ENCODE measurements at regions not wholly inside any gene's neighbourhood (a gene's known extent, or its start where the extent isn't known, plus 50 kb on each side); places are given as distances from the start of the nearest gene placed in this dataset.

DNA sequence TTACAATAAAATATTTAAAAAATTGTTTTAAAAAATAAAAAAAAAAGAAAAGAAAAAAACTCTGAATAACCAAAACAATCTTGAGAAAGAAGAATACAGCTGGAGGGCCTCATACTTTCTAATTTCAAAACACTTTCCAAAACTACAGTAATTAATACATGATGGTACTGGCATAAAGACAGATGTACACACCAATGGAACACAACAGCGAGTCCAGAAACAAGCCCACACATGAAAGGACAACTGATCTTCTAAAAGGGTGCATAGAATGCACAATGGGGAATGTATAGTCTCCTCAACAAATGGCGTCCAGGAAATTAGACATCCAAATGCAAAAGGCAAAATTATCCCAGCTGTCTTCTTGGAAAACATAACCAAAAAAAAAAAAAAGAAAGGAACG lies 99.6 kb downstream of the LURAP1L start:
- DNase-seq (ENCODE audit: low spot score), result no peak

DNA sequence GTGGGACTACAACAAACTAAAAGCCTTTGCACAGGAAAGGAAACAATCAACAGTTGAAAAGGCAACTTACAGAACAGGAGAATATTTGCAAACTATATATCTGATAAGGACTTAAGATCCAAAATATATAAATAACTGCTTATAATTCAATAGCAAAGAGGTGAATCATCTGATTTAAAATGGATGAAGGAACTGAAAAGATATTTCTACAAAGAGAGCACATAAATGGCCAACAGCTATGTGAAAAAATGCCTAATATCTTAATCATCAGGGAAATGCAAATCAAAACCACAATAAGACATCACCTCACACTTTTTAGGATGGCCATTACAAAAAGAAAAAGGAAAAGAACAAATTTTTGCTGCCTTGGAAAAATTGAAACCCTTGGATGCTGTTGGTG lies 100.4 kb downstream of the LURAP1L start:
- no peak for DNase-seq (ENCODE audit: low spot score)

GRCh38 chr9:12876872-12877271 lies 102.1 kb downstream of the LURAP1L start:
- DNase-seq (ENCODE audit: low spot score), result no peak

DNA sequence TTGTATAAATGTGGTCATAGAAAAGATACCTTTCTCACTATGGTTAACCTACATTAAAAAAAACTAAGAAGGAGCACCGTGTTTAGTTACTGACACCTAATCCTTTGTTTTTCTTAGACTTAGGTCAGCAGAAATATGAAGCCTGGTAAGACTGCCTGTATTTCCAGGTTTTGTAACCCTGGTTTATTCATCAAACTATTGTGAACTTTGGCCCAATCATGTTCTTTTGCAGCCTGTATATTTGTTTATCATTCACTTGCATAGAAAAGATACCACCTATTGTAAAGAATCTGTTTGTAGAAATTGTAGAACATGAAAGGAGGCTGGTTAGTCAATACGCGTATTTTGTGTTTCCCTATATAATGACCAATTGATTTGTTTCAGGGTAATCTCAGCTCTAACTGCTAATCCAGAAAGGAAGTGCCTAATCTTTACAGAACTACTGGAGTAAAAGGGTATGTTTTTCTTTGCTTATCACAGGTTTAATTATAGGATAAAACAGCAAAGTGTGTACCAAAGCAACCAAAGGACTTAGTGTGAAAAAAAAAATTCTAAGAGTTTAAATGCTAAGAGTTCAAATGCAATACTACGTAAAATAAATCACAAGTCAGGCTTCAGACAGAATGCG lies 103.6 kb downstream of the LURAP1L start:
- DNase-seq (ENCODE audit: low spot score), result no peak

DNA sequence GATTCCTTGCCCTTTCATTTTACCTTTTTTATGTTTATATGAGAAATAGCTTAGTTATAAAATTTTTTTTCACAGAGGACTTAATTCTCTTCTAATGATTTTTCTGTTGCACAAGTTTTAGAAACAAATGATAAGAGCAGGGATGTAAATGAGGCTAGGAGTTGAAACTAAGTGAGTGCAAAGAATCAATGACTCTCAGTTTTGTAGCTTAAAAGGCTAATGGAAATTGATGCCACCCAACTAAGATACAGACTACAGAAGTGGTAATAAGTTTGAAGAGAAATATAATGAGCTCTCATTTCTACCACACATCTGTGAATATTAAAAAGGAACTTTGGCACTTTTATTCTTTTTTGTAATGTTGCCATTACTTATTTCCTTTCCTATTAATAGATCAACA lies 105.1 kb downstream of the LURAP1L start:
- DNase-seq (ENCODE audit: low spot score), result no peak

DNA sequence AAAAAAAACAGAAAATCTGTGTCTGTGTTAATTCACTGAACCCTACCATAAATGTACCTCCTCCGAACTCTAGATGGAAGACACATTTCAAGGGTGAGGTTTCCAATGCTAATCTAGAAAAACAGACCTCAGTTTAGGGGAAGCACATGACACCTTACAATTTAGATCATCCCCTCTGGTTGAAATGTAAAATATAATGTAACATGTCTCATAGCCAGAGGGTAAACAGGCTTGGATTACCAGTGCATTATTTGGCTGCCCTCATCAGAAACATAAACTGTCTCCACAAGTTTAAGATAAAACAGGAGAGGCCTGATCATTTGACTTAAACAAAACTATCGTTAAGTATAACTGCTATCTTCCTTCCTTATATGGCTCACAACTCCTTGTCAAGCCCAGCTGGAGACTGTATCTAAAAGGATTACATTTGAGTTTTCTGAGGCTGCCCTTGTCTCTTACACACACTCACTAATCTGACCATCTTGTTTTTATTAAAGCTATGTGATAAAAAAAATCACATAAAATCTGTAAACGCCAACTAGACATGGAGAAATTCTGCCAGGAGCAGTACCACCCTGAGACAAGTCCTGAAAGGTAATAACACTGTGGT lies 105.7 kb downstream of the LURAP1L start:
- no peak for DNase-seq (ENCODE audit: low spot score)

DNA sequence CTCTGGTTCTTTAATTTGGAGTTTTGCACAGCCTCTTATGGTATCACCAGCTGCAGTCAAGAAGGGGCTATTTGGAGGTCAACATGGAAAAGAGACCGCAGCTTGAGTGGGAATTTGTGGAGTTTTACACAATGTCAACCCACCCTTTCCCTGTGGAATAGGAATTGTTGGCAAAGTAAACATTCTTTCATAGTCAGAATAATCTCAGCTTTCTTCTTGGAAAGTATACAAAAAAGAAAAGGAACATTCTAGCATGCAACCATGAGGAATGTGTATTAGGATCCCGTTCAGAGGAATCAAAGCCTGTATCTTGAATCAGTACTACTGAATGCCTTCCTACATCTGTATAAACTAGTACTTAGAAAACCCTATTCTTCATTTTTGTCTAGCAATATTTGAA lies 107.6 kb downstream of the LURAP1L start:
- DNase-seq (ENCODE audit: low spot score), result no peak

GRCh38 chr9:12884736-12885395 lies 110.0 kb downstream of the LURAP1L start:
- DNase-seq (ENCODE audit: low spot score), result no peak

DNA sequence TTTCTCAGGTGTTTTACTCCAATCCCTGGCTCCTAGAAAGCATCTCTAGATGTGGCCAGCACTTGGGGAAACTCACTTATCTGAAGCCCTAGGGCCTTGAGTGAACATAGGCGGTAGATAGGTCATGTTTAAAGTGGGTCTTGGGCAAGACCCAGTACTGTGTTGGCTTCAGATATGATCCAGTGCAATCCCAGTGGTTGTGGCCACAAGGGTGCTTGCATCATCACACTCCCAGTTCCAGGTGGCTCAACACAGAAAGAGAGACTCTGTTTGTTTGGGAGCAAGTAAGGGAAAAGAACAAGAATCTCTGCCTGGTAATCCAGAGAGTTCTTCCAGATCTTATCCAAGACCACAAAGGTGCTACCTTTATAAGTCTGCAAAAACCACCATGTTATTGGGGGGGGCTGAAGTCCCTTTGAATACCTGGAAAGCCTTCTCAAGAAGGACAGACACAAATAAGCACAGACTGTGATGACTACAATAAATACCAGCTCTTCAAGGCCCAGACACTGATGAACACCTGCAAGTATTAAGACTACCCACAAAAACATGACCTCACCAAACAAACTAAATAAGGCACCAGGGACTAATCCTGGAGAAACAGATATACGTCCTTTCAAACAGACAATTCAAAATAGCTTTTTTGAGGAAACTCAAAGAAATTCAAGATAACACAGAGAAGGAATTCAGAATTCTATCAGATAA lies 114.7 kb downstream of the LURAP1L start:
- no peak for DNase-seq (ENCODE audit: low spot score)

- no peak for DNase-seq (ENCODE audit: low spot score)
Measured at GRCh38 chr9:12891588-12891987, 116.8 kb downstream of the LURAP1L start.

DNA sequence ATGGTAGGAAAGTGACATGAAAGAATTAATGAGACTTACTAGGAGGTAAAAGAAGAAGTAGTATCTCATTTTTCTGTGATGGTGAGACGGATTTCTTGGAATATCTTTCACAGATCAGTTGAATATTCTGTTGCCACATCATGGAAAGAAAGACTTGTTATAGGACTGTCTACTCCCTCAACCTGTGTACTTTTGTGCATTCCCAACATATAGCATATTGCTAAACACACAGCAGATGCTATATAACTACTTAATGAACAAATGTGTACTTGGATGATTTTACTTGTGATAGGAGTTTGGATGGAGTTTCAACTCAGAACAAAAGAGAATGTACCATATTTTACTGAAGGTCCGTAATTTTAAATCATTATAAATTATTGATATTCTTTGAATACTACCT lies 128.5 kb downstream of the LURAP1L start:
- DNase-seq (ENCODE audit: low spot score), result no peak

GRCh38 chr9:12904261-12905000 lies 129.6 kb downstream of the LURAP1L start:
- no peak for DNase-seq (ENCODE audit: low spot score)

- no peak for DNase-seq (ENCODE audit: low spot score)
Measured at GRCh38 chr9:12906646-12907045, 131.8 kb downstream of the LURAP1L start.

DNA sequence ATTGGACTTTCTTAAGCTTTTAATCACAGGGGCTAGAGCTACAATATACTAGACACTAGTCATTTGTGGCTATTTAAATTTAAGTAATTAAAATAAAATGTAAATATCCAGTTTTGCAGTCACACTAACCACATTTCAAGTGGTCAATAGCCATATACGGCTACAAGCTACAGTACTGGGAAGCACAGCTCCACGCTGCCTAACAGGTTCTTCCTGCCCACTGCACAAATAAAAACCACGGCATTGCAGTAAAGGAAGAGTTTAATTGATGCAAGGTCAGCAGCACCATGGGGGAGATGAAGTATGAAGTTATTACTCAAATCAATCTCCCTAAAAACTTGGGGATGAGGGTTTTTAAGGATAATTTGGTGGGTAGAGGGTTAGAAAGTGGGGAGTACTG lies 134.1 kb downstream of the LURAP1L start:
- no peak for DNase-seq (ENCODE audit: low spot score)

DNA sequence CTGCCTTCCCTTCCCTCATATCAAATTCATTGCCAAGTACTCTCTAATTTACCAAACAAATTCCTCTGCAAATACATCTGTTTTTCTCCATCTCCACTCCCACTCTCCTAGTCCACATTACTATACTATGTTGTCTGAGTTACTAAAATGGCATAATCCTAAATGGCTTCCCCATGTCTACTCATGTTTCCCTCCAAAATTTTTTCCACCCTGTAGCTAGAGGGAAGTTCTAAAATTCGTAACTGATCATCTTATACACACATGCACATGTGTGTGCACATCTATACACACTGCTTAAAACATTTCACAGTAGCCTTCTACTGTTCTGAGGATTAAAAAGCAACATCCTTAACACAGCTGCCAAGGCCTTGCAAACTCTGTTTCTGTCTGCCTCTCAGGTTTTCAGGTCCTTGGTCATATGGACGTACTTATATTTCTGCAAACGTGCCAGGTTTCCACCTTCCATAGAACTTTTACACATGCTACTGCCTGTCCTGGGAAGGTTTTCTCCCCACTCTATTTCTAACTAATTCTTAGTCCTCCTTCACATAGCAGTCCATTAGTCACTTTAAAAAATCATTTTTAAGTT lies 140.6 kb downstream of the LURAP1L start:
- DNase-seq (ENCODE audit: low spot score), result no peak

GRCh38 chr9:12916042-12916441 lies 141.2 kb downstream of the LURAP1L start:
- peak; percentile 24 for DNase-seq (ENCODE audit: low spot score)

DNA sequence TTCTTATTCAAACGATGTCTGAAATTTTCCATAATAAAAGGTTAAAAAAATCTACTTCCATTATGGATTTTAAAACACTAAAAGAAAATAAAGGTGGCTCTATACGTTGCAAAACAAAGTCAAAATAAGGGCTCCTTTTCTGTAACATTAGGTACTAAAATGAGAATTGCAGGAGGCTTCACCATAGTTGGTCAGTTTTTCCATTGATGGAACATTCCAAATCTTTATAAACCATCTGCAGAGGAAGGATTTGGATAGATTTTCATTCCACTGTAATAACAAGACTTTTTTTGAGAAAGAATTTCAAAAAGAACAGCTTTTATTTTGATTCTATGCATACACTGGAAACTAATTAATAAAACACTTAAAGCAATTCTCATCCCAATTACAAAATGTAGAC lies 145.6 kb downstream of the LURAP1L start:
- DNase-seq (ENCODE audit: low spot score), result no peak

GRCh38 chr9:12921621-12922020 lies 146.8 kb downstream of the LURAP1L start:
- no peak for DNase-seq (ENCODE audit: low spot score)

DNA sequence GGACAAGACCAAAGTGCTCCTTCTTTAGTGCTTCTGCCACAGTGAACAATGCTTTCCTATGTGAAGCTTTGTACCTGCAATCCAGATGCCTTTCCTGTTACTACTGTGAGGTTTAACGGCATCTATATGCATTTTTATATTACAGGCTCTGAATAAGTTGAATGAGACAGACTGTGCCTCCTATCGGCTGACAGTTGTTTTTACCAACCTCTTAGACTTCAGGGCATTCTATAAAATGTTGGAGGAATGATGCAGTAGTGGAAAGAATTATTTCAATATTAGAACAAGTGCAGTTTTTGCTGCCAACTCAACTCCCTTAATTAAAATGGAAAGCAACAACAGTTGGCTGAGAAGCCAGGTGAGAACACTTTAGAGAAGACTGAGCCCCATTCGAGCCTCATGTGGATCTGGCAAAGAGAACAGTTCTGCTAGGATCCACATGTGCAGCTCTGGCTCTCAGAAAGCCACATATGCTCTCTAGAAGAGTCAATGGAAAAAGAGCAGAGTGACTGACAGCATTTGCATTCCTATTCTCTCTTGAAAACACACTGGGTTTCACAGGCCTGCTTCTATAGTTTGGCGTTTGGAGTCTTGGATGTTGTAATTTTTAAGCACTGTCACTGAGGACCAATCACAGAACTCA lies 147.5 kb downstream of the LURAP1L start:
- DNase-seq (ENCODE audit: low spot score), result no peak

- no peak for DNase-seq (ENCODE audit: low spot score)
Measured at GRCh38 chr9:12923468-12924009, 148.7 kb downstream of the LURAP1L start.

- no peak for DNase-seq (ENCODE audit: low spot score)
Measured at GRCh38 chr9:12930906-12931305, 156.1 kb downstream of the LURAP1L start.
